GM12878 (cell line): ENCODE measurements at regions not wholly inside any gene's neighbourhood (a gene's known extent, or its start where the extent isn't known, plus 50 kb on each side); places are given as distances from the start of the nearest gene placed in this dataset.

Source experiments
- BHLHE40 ChIP-seq, 2 experiments: fragments of 450-650 bp in 1 of 2; IDR thresholded peaks; 2 replicates each; pipeline ENCODE4 v1.6.1; 2011 to 2017; ENCODE audit warnings: low read depth in 2 of 2, borderline replicate concordance in 1 of 2, improper control_type of control experiment in 1 of 2, low read length in 1 of 2, mild to moderate bottlenecking in 1 of 2
- HDAC6 ChIP-seq: fragments of 200-600 bp; sonication (generic); IDR thresholded peaks from one replicate; pipeline ENCODE4 v1.8.0; 2017; ENCODE audit warnings: antibody characterized with exemption; ENCODE audit not compliant: unreplicated experiment
- POLR2A ChIP-seq: IDR thresholded peaks from 2 replicates; pipeline ENCODE4 v1.6.1; 2011; ENCODE audit warnings: low read depth, mild to moderate bottlenecking, low read length
- RFX5 ChIP-seq: IDR thresholded peaks from 2 replicates; pipeline ENCODE4 v1.6.1; 2011; ENCODE audit warnings: low read depth, low read length, improper control_type of control experiment
- TCF12 ChIP-seq: IDR thresholded peaks from 2 replicates; pipeline ENCODE4 v1.6.1; 2011; ENCODE audit warnings: low read depth, mild to moderate bottlenecking, low read length
- ZBED1 ChIP-seq: IDR thresholded peaks from 2 replicates; pipeline ENCODE4 v1.6.1; 2016; ENCODE audit warnings: borderline replicate concordance
- ZNF274 ChIP-seq: IDR thresholded peaks from one replicate; pipeline ENCODE4 v1.8.0; 2011; ENCODE audit not compliant: insufficient read length, insufficient read depth
- ZNF622 ChIP-seq: fragments of 450-650 bp; IDR thresholded peaks from 2 replicates; pipeline ENCODE4 v1.6.1; 2017; ENCODE audit warnings: mild to moderate bottlenecking, inconsistent platforms
- TF ChIP-seq, protein P1 (sequence below): IDR thresholded peaks from 2 replicates; pipeline ENCODE4 v1.6.1; 2012; ENCODE audit warnings: low read depth, low read length, improper control_type of control experiment
- TF ChIP-seq, protein P2 (sequence below): IDR thresholded peaks from 2 replicates; pipeline ENCODE4 v1.6.1; 2012; ENCODE audit warnings: mild to moderate bottlenecking, low read depth, low read length
- TF ChIP-seq, protein P3 (sequence below), 3 experiments: IDR thresholded peaks in 2 of 3; conservative IDR thresholded peaks in 1 of 3; 2 replicates each; pipeline ENCODE4 v1.5.1; 2011; ENCODE audit warnings: low read depth in 3 of 3, low read length in 3 of 3, mild to moderate bottlenecking in 3 of 3, control low read depth in 2 of 3, moderate library complexity in 2 of 3, inconsistent platforms in 1 of 3, mixed read lengths in 1 of 3; ENCODE audit not compliant: control insufficient read depth in 2 of 3, insufficient read depth in 1 of 3; ENCODE audit errors: extremely low read depth in 1 of 3

DNA sequence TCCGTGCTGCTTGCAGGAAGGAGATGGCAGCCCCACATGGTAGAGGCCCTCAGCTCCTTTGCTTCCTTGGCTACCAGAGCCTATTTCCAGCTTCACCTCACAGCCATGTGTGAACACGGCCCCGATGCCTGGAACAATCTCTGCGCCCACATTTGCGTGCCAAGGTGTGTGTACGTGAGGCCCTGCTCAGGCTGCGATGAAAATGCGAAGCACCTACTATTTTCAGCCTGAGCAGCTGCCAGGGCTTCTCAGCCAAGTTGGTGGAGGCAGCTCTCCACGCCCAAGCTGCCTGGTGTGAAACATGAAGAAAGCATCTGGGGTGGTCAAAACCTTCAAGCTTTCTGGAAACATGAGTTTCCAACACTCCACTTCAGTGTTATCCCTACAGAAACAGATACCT, 177.8 kb upstream of the EGLN3 start:
- TF ChIP-seq ZNF622 (no peak), RFX5 (no peak), POLR2A (no peak), HDAC6 (no peak), ZBED1 (no peak), ZNF274 (no peak), TCF12 (no peak), BHLHE40 (IDR thresholded peaks at IDR 0.05; ENCODE audit: borderline replicate concordance in 1 of 2, low read depth in 2 of 2, low read length in 1 of 2) (no peak)
- TF ChIP-seq, protein P1, sequence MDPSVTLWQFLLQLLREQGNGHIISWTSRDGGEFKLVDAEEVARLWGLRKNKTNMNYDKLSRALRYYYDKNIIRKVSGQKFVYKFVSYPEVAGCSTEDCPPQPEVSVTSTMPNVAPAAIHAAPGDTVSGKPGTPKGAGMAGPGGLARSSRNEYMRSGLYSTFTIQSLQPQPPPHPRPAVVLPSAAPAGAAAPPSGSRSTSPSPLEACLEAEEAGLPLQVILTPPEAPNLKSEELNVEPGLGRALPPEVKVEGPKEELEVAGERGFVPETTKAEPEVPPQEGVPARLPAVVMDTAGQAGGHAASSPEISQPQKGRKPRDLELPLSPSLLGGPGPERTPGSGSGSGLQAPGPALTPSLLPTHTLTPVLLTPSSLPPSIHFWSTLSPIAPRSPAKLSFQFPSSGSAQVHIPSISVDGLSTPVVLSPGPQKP: no peak
- TF ChIP-seq, protein P2, sequence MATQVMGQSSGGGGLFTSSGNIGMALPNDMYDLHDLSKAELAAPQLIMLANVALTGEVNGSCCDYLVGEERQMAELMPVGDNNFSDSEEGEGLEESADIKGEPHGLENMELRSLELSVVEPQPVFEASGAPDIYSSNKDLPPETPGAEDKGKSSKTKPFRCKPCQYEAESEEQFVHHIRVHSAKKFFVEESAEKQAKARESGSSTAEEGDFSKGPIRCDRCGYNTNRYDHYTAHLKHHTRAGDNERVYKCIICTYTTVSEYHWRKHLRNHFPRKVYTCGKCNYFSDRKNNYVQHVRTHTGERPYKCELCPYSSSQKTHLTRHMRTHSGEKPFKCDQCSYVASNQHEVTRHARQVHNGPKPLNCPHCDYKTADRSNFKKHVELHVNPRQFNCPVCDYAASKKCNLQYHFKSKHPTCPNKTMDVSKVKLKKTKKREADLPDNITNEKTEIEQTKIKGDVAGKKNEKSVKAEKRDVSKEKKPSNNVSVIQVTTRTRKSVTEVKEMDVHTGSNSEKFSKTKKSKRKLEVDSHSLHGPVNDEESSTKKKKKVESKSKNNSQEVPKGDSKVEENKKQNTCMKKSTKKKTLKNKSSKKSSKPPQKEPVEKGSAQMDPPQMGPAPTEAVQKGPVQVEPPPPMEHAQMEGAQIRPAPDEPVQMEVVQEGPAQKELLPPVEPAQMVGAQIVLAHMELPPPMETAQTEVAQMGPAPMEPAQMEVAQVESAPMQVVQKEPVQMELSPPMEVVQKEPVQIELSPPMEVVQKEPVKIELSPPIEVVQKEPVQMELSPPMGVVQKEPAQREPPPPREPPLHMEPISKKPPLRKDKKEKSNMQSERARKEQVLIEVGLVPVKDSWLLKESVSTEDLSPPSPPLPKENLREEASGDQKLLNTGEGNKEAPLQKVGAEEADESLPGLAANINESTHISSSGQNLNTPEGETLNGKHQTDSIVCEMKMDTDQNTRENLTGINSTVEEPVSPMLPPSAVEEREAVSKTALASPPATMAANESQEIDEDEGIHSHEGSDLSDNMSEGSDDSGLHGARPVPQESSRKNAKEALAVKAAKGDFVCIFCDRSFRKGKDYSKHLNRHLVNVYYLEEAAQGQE: no peak
- TF ChIP-seq, protein P3, sequence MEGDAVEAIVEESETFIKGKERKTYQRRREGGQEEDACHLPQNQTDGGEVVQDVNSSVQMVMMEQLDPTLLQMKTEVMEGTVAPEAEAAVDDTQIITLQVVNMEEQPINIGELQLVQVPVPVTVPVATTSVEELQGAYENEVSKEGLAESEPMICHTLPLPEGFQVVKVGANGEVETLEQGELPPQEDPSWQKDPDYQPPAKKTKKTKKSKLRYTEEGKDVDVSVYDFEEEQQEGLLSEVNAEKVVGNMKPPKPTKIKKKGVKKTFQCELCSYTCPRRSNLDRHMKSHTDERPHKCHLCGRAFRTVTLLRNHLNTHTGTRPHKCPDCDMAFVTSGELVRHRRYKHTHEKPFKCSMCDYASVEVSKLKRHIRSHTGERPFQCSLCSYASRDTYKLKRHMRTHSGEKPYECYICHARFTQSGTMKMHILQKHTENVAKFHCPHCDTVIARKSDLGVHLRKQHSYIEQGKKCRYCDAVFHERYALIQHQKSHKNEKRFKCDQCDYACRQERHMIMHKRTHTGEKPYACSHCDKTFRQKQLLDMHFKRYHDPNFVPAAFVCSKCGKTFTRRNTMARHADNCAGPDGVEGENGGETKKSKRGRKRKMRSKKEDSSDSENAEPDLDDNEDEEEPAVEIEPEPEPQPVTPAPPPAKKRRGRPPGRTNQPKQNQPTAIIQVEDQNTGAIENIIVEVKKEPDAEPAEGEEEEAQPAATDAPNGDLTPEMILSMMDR (IDR thresholded peaks at IDR 0.05 in 2 of 3, conservative IDR thresholded peaks at IDR 0.05 in 1 of 3; ENCODE audit: control insufficient read depth in 2 of 3, extremely low read depth in 1 of 3, insufficient read depth in 1 of 3, low read depth in 3 of 3, low read length in 3 of 3): no peak
